BLaER1 treated with 17β-estradiol and CSF1 and Interleukin-3, amounts not matched to agents 10 nM and 100 nM (cell line): ENCODE measurements at regions not wholly inside any gene's neighbourhood (a gene's known extent, or its start where the extent isn't known, plus 50 kb on each side); places are given as distances from the start of the nearest gene placed in this dataset.

Experiments
- H3K27ac ChIP-seq, 11 experiments: shearing (Covaris generic); formaldehyde crosslinking; 2 replicates each; pipeline ENCODE4 v1.8.1; 2022
- H3K27me3 ChIP-seq, 11 experiments: shearing (Covaris generic); formaldehyde crosslinking; 2 replicates each; pipeline ENCODE4 v1.8.1; 2022
- H3K36me3 ChIP-seq, 11 experiments: shearing (Covaris generic); formaldehyde crosslinking; 2 replicates each; pipeline ENCODE4 v1.8.1; 2022
- H3K4me1 ChIP-seq, 10 experiments: shearing (Covaris generic); formaldehyde crosslinking; 2 replicates each; pipeline ENCODE4 v1.8.1; 2022
- H3K4me2 ChIP-seq, 11 experiments: shearing (Covaris generic); formaldehyde crosslinking; 2 replicates each; pipeline ENCODE4 v1.8.1; 2022
- H3K4me3 ChIP-seq, 10 experiments: shearing (Covaris generic); formaldehyde crosslinking; 2 replicates each; pipeline ENCODE4 v1.8.1; 2022
- H3K9ac ChIP-seq, 11 experiments: shearing (Covaris generic); formaldehyde crosslinking; 2 replicates each; pipeline ENCODE4 v1.8.1; 2022
- H3K9me3 ChIP-seq, 11 experiments: shearing (Covaris generic); formaldehyde crosslinking; replicated peaks in 1 of 11; 2 replicates each; pipeline ENCODE4 v1.8.1; 2022
- H4K20me1 ChIP-seq, 11 experiments: shearing (Covaris generic); formaldehyde crosslinking; 2 replicates each; pipeline ENCODE4 v1.8.1; 2022
- Cebpa-rat ChIP-seq, 11 experiments: shearing (Covaris generic); IDR thresholded peaks; 2 replicates each; pipeline ENCODE4 v1.8.1; 2022

DNA sequence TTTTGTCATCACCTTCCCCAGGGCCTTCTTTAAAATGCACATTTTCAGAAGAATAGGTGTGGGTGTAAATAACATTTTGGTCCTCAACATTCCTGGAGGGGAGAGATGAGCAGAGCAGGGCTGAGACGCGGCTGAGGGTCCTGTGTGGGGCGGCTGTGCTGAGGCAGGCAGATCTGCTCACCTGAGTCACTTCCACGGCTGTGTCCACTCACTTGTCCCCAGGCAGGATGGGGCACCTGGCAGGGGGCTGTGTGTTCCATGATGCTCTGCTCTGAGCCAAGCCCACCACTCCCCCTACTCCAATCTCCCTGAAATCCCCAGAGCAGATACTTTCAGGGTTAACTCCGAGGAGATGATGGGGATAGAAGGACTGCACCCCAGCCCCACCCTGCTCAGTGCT is 93.8 kb downstream of the GLRX3 start:
- Histone ChIP-seq H3K36me3 (peaks cover 0 to 5% (median 0%) of the 10 kb centered on the region in 11 experiments; a peak in 1 of 22 replicates), H3K9ac (no peak overlapping the region), H3K27me3 (peaks cover 0 to 19% (median 0%) of the 10 kb centered on the region in 11 experiments; a peak in 8 of 22 replicates), H3K4me1 (no peaks in the 10 kb centered on the region), H3K27ac (no peak overlapping the region), H3K9me3 (peaks cover 16 to 45% (median 26%) of the 10 kb centered on the region in 11 experiments), H3K4me2 (no peak overlapping the region), H4K20me1 (peaks cover 0 to 25% (median 0%) of the 10 kb centered on the region in 11 experiments; a peak in 5 of 22 replicates), H3K4me3 (no peak overlapping the region)
- no peak for TF ChIP-seq Cebpa-rat (IDR thresholded peaks at IDR 0.05)

GRCh38 chr10:130230611-130231010 is 94.4 kb downstream of the GLRX3 start:
- H3K27ac ChIP-seq, result no peak overlapping the region
- H3K4me1 ChIP-seq, result no peaks in the 10 kb centered on the region
- no peak overlapping the region for H3K9ac ChIP-seq
- no peak overlapping the region for H3K4me2 ChIP-seq
- H3K36me3 ChIP-seq, result peaks cover 0 to 5% (median 0%) of the 10 kb centered on the region in 11 experiments; a peak in 1 of 22 replicates
- H3K27me3 ChIP-seq, result peaks cover 0 to 24% (median 0%) of the 10 kb centered on the region in 11 experiments; a peak in 10 of 22 replicates
- no peak for TF ChIP-seq Cebpa-rat (IDR thresholded peaks at IDR 0.05)
- peaks cover 16 to 43% (median 26%) of the 10 kb centered on the region in 11 experiments for H3K9me3 ChIP-seq
- no peak overlapping the region for H3K4me3 ChIP-seq
- H4K20me1 ChIP-seq, result peaks cover 0 to 25% (median 0%) of the 10 kb centered on the region in 11 experiments; a peak in 5 of 22 replicates

DNA sequence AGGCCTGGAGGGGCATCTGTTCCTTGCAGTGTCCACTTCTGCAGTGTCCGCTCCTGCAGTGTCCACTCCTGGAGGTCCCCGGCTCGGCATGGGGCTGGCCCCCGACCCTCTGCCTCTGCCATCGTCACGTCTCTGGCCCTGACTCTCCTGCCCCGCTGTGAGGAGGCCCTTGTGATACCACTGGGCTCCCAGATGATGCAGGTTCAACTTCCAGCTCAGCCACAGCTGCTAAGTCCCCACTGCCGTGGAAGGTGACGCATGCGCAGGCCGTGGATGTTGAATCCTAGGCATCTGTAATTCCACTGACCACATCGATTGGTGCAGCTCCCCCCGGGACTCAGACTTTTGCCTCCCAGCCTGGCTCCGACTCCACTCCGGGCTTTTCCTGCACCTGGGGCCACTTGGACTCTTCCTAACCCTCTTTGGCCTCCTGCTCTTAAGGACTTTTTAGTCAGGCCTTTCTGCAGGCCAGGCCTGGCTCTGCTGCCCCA is 95.1 kb downstream of the GLRX3 start:
- no peak for TF ChIP-seq Cebpa-rat (IDR thresholded peaks at IDR 0.05)
- Histone ChIP-seq H3K9me3 (peaks cover 16 to 40% (median 23%) of the 10 kb centered on the region in 11 experiments), H3K4me3 (no peak overlapping the region), H3K4me2 (no peak overlapping the region), H4K20me1 (peaks cover 0 to 27% (median 0%) of the 10 kb centered on the region in 11 experiments; a peak in 5 of 22 replicates), H3K4me1 (no peaks in the 10 kb centered on the region), H3K36me3 (peaks cover 0 to 5% (median 0%) of the 10 kb centered on the region in 11 experiments; a peak in 1 of 22 replicates), H3K9ac (no peak overlapping the region), H3K27ac (no peak overlapping the region), H3K27me3 (peaks cover 0 to 31% (median 3%) of the 10 kb centered on the region in 11 experiments; a peak in 11 of 22 replicates)

DNA sequence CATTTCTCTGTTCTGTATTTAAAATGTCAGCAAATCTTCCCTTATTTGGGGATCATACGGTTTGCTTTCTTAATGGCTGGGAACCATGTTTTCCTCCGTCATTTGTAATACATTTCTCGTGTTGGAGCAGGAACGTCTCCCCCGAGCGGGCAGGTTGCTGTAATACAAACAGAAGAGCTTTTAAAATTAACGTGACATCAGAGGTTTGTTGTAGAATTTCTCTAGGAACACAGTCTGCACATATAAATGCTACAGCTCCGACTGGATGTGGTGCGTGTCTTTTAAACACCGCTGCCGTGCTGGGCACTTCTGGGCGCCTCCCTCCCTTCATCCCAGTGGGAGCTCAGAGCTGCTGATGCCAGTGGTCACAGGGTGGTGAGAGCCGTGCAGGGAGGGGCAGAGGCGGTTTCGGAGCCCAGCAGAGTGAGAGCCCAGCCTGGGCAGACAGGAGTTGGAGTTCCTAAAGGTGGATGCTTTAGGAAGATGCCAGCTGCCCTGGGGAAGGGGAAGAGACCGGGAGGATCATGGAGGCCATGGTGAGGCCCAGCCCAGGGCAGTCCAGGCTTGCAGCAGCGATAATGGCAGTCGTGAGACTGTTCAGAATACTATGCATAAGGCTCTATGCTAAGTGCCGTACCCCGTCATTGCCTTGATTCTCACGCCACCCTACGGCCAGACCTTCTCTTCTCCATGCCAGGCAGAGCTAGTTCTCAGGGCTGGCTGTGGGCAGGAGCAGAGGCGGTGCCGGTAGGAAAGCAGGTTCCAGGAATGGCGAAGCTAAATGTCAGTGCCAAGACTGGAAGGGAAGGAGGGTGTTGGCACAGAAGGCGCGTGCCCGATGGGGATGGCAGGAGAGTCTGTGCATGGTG is 96.2 kb downstream of the GLRX3 start:
- Histone ChIP-seq H3K9ac (no peak overlapping the region), H3K4me2 (no peak overlapping the region)
- no peak for TF ChIP-seq Cebpa-rat (IDR thresholded peaks at IDR 0.05)

DNA sequence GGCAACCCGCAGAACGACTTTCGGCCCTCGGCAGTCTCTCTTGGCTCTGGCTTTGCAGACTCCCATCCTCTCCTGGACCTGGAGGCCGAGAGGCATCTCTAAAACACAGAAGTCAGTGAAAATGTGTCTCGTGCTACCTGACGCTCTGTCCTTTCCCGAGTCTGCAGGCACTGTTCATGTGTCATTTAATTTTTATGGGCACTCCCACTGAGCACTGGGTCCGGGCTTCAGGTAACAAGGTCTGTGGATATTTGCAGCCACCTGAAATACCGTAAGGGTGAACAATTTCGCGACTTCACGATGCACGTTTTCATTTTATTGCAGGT is 96.8 kb downstream of the GLRX3 start:
- Histone ChIP-seq H3K4me3 (no peak overlapping the region), H3K9ac (no peak overlapping the region), H4K20me1 (peaks cover 0 to 33% (median 0%) of the 10 kb centered on the region in 11 experiments; a peak in 5 of 22 replicates), H3K4me1 (no peaks in the 10 kb centered on the region), H3K4me2 (no peak overlapping the region), H3K36me3 (0 out of 22 replicates have a peak, but pooled peaks cover 0 to 2% (median 0%) of the 10 kb centered on the region in 11 experiments), H3K27ac (no peak overlapping the region), H3K27me3 (peaks cover 0 to 48% (median 9%) of the 10 kb centered on the region in 11 experiments; a peak in 15 of 22 replicates), H3K9me3 (peaks cover 6 to 38% (median 11%) of the 10 kb centered on the region in 11 experiments)
- no peak for TF ChIP-seq Cebpa-rat (IDR thresholded peaks at IDR 0.05)

More for the DNA sequence above, 96.2 kb downstream of the GLRX3 start:
- no peak overlapping the region for H3K27ac ChIP-seq
- peaks cover 9 to 38% (median 15%) of the 10 kb centered on the region in 11 experiments for H3K9me3 ChIP-seq
- peaks cover 0 to 42% (median 9%) of the 10 kb centered on the region in 11 experiments; a peak in 15 of 22 replicates for H3K27me3 ChIP-seq
- peaks cover 0 to 33% (median 0%) of the 10 kb centered on the region in 11 experiments; a peak in 5 of 22 replicates for H4K20me1 ChIP-seq
- no peak overlapping the region for H3K4me3 ChIP-seq
- H3K36me3 ChIP-seq, result peaks cover 0 to 5% (median 0%) of the 10 kb centered on the region in 11 experiments; a peak in 1 of 22 replicates
- no peaks in the 10 kb centered on the region for H3K4me1 ChIP-seq

- no peak overlapping the region for H3K27ac ChIP-seq
- peaks cover 0 to 33% (median 0%) of the 10 kb centered on the region in 11 experiments; a peak in 5 of 22 replicates for H4K20me1 ChIP-seq
- H3K4me1 ChIP-seq, result no peaks in the 10 kb centered on the region
- no peak for TF ChIP-seq Cebpa-rat (IDR thresholded peaks at IDR 0.05)
- H3K4me2 ChIP-seq, result no peak overlapping the region
- no peaks in the 10 kb centered on the region for H3K36me3 ChIP-seq
- H3K9me3 ChIP-seq, result peaks cover 4 to 38% (median 12%) of the 10 kb centered on the region in 11 experiments; a peak in 16 of 22 replicates
- H3K27me3 ChIP-seq, result peaks cover 0 to 51% (median 9%) of the 10 kb centered on the region in 11 experiments; a peak in 15 of 22 replicates
- no peak overlapping the region for H3K9ac ChIP-seq
- no peak overlapping the region for H3K4me3 ChIP-seq
Measured at GRCh38 chr10:130233426-130233825, 97.2 kb downstream of the GLRX3 start.

DNA sequence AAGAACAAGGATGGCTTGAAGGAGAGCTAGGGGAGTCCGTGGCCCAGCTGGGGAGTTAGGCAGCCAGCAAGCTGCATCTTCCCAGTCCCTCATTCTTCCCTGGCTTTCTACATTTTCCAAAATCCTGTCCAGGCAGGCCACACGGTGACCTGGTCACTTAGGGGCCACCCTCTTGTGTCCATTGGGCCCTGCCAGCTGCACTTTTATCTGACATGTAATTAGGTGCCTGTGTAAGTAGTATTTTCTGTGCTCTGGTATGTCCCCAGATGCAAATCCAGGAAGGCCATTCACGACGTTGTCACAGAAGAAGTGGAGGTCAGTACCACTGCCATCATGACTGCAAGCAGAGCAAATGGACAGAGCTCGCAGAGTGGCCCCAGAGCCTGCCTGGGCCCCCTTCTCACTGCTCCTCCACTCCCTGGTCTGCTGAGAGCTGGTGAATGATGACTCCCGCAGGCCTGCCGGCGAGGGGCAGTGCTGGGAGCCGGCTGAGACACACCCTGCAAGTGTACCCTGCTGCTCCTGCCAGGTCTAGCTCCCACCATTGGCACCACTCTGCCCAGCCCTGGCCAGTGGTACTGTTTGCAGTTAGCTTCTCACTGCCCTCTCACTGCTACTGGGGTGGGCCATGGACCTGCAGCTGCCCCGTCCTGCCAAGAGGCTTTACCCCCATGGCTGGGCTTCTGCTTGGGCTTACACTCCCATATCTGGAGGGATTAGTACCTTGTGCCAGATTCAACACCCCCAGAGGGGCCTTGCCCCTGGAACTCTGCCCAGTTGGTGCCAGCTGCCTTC is 98.2 kb downstream of the GLRX3 start:
- no peak for TF ChIP-seq Cebpa-rat (IDR thresholded peaks at IDR 0.05)
- peaks cover 0 to 38% (median 16%) of the 10 kb centered on the region in 11 experiments; a peak in 15 of 22 replicates for H3K9me3 ChIP-seq
- no peak overlapping the region for H3K4me3 ChIP-seq
- H3K4me2 ChIP-seq, result no peak overlapping the region
- H4K20me1 ChIP-seq, result peaks cover 0 to 33% (median 0%) of the 10 kb centered on the region in 11 experiments; a peak in 5 of 22 replicates
- H3K4me1 ChIP-seq, result no peaks in the 10 kb centered on the region
- no peaks in the 10 kb centered on the region for H3K36me3 ChIP-seq
- peaks cover 0 to 57% (median 9%) of the 10 kb centered on the region in 11 experiments; a peak in 15 of 22 replicates for H3K27me3 ChIP-seq
- no peak overlapping the region for H3K9ac ChIP-seq
- no peak overlapping the region for H3K27ac ChIP-seq

DNA sequence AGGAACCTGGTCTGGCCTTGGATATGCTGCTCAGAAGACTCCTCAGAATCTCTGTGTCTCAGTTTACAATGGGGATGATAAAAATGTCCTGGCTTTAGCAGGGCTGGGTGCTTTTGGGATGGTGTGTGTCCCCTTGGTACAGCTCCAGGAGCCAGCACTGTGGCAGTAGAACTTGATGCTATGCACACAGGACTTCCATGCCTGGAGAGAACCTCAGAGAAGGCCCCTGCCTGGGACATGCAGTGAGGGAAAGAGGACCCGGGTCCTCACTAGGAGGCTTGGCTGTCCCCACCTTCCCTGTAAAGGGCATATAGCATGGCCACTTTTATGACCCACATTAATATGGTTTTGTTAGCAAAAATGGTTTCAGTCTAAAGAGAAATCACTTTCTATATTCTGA is 100.5 kb downstream of the GLRX3 start:
- Histone ChIP-seq H3K4me1 (no peaks in the 10 kb centered on the region), H4K20me1 (peaks cover 0 to 25% (median 0%) of the 10 kb centered on the region in 11 experiments; a peak in 5 of 22 replicates), H3K4me2 (no peak overlapping the region), H3K36me3 (no peaks in the 10 kb centered on the region), H3K4me3 (no peak overlapping the region), H3K9me3 (peaks cover 12 to 54% (median 31%) of the 10 kb centered on the region in 11 experiments), H3K27ac (no peak overlapping the region), H3K27me3 (peaks cover 9 to 72% (median 25%) of the 10 kb centered on the region in 11 experiments), H3K9ac (no peak overlapping the region)
- TF ChIP-seq Cebpa-rat (IDR thresholded peaks at IDR 0.05), result no peak
